ENCODE measurements at regions not wholly inside any gene's neighbourhood (a gene's known extent, or its start where the extent isn't known, plus 50 kb on each side); places are given as distances from the start of the nearest gene placed in this dataset.

DNA sequence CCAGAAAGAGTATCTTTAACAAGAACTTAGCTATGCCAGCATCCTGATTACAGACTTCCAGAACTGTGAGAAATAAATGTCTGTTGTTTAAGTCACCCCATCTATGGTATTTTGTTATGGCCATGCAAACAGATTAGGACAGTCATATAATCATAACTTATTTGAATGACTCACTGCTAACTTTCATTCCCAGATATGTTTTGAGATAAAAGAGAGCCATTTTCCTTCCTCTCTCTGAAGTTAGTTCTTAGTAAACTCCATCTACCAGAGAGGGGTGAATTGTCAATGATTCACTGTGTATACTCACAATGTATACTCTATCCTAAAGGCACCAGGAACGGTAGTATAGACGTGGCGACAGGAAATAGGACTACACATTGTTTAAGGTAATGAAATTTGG, 179.4 kb upstream of the DPH6 start:
- DNase-seq (ENCODE audit: low read depth in 2 of 2), result peak in 1 of 2 experiments; percentile 31

DNA sequence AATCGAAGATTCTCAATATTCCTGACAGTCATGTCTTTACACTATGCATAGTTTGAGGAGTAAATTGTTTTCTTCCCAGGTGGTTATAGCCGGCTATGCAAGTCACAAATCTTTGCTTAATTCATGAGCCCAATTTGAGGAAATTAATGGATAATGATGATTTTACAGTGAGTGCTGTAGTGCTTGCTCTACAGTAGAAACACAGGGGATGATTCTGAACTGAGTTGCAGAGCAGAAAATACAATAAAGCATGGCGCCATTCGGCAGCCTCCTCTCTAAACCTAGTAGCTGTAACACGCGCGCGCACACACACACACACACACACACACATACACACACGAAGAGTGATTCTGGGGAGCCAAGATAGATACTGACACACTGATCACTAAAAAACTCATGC, 181.7 kb upstream of the DPH6 start:
- no peak for DNase-seq (ENCODE audit: low read depth in 2 of 2)

DNA sequence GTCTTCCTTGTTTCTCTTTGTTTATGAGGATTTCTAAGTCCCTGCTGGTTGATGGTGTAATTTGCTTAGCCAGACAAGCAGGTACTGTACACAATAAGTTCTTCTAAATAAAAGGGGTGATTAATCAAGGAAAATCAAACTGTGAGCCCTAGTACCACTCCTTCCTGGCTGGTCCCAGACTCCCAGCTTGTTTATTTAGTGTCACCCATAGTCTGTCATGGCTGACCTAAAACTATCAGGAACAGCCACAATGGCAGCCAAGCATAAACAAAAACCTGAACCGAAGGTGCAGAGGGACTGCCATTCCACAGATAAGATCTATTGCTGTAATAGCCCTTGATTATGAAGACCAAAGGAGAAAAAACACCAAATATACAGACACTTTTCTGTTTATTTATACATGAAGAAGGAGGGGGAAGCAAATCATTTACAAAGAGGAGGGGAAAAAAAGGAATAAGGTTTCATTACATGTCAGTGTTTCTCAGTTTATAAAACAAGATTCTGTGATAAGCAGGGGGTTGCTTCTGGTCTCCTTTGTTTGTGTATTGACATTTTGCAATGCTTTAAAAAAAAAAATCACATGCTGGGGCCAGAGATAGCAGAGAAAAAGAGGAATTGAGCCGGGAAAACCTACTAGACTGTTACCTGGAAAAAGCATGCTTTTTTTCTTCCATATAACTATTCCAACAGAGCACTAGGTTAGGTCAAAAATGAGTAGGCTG, 182.4 kb upstream of the DPH6 start:
- DNase-seq (ENCODE audit: low read depth in 2 of 2), result no peak

DNA sequence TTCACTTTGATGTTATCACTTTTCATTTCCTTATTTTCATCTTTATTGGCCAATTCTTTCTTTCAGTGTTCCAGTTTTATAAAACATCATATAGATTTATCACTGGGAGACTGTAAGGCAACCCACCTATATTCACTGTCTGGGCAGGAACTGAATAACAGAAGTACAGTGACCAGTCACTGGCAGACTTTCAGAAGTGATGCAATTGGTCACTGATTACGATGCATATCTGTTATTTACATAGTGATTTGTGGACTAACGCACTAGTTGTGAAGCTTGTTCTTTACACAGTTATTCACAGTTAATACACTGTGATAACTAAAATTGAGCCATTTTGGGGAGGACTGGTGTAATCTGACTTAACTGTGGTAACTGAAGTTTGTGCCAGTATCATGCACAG, 190.2 kb upstream of the DPH6 start:
- DNase-seq (ENCODE audit: low read depth in 2 of 2), result no peak

DNA sequence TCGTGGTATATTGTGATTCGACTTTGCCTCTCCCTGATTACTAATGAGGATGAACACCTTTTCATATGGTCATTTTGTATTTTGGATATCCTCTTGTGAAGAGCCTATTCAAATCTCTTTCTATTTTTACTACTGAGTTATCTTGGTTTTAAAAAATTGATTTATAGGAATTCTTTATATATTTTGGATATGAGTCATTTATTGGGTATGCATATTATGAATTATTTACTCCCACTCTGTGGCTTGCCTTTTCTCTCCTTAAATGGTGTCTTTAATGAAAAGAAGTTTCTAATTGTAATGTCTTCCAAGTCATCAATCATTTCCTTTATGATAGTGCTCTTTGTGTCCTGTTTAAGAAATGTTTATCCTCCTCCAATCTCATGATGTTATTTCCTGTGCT, 191.5 kb upstream of the DPH6 start:
- peak; percentile 57 to 62 for DNase-seq (ENCODE audit: low read depth in 2 of 2)

DNA sequence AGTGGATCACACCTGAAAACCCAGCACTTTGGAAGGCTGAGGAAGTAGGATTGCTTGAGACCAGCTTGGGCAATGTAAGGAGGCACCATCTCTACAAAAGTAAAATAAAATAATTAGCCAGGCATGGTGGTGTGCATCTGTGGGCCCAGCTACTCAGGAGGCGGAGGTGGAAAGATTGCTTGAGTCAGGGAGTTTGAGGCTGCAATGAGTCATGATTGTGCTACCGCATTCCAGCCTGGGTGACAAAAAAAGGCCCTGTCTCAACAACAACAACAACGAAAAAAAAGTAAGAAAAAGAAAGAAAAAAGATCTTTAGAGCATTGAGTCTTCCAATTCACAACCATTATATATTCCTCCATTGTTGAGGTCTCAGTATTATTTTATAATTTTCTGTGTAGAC, 192.4 kb upstream of the DPH6 start:
- DNase-seq (ENCODE audit: low read depth in 2 of 2), result no peak

DNA sequence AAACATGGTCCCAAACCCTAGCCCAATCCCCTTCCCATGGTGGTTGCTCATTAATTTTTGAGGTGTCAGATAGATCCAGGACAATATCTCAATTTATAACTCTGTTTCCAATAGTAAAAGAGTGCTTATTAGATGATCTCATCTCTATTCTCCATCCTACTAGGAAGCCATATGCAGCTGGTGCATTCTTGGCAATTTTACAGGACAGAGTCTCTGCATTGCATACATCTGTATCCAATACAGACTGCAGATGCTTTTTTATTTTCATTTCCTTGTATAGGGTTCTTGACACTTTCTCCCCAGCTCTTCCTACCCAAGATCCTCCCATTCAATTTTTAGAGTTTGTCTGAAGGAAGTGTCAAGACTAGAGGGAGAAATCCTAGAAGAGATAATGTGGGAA, 194.8 kb upstream of the DPH6 start:
- peak; percentile 91 for DNase-seq (ENCODE audit: low read depth in 2 of 2)

DNA sequence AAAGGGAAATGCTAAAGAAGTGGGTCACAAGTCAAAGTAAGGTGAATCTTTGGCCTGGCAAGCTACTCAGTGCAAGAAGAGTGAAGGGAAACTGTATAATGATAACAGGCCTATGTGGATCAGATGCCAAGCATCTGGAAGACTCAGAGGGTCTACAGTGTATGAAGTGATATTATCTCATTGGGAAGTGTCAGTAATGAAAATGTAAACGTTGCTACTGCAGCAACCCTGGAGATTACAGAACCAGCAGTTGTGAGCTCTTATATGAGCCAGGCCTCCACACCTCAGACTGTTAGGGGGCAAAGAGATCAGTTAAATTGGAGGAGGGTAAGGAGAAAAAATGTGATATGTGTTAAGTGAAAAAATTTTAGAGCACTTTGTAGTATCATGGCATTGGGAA, 195.4 kb upstream of the DPH6 start:
- no peak for DNase-seq (ENCODE audit: low read depth in 2 of 2)

DNA sequence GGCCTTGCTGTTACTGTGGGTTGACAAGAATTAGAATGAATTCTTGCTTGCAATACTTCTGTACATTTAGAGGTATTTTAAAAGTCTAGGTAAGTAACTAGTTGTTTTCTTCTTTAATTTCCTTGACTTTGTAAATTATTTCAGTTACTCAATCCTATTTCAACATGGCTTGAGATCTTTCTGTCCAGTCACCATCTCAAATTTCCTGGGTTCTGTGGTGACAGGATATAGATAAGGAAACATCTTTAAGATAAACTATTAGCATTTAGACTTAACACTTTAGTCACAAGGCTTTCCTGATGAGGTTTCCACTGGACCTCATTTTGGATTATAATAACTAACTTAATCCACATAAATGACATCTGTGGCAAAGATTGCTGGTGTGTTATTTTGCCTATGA, 195.9 kb upstream of the DPH6 start:
- no peak for DNase-seq (ENCODE audit: low read depth in 2 of 2)

DNA sequence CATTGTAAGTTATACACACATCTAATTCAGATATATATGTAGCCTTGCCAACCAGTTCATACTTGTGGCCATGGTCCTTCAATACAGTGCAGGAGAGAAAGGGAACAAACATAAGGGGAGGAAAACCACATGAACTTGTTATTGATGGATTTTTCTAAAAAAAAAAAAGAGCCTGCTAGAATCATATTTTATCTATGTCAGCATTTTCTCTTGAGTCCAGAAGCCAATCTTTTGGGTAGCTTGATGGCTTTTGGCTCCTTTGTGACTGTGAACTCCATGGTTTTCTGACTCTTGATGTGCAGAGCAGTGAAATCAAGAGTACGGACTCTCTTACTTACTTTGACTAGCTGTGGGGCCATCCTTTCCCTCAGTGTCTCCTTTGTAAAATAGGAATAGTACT, 197.4 kb upstream of the DPH6 start:
- DNase-seq (ENCODE audit: low read depth in 2 of 2), result no peak

DNA sequence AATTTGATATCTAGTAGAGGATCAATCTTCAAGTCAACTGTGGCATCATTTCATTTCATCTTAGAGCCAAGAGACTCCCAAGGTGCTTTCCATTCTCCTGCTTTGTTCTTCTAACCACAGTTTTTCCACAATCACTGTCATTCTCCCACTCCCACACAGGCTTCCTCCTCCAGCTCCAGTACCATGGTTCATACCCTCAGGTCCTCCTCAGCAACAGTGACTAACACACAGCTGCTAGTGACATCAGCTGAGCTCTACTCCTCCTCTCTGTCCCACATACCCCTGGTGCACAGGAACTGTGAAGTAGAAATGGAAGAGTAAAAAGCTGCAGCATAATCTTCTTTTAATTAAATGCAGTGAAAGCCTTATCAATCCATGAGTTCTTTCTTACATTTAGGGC, 200.2 kb upstream of the DPH6 start:
- no peak for DNase-seq (ENCODE audit: low read depth in 2 of 2)

DNA sequence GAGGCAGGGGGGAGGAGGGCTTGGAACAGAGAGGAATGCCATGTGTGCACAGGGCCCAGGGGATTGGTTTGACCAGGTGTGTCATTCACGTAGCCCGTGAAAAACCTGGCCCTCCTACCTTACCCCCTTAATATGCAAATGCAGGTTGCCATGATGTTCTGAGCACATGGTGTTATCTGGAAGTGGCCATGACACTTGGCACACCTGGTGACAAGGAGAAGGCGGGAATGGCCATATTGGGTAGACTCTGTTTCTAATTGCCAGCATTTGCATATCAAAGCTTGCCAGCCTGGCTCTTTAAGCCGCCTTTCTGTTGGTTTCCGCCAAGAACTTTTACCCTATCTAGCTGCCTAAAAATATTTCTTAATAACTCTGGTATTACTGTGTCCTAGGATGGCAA, 202.1 kb upstream of the DPH6 start:
- no peak for DNase-seq (ENCODE audit: low read depth in 2 of 2)

DNA sequence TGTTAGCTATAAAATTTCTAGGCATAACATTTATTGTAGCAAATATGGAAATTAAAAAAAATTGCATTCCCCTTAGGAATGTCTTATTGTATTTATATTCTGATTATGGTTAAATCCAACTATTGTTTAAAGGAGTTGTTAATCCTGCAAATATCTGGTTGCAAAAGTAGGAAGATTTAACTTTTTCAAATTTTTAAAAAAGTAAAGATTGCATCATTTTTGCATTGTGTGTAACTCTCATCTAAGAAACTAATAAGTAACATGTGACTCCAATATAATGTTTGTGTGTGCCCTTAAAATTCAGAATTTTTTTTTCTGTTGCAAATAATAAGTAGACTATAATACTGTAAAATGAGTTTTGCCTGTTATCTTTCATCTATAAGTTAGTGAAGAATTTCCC, 204.1 kb upstream of the DPH6 start:
- DNase-seq (ENCODE audit: low read depth in 2 of 2), result no peak

DNA sequence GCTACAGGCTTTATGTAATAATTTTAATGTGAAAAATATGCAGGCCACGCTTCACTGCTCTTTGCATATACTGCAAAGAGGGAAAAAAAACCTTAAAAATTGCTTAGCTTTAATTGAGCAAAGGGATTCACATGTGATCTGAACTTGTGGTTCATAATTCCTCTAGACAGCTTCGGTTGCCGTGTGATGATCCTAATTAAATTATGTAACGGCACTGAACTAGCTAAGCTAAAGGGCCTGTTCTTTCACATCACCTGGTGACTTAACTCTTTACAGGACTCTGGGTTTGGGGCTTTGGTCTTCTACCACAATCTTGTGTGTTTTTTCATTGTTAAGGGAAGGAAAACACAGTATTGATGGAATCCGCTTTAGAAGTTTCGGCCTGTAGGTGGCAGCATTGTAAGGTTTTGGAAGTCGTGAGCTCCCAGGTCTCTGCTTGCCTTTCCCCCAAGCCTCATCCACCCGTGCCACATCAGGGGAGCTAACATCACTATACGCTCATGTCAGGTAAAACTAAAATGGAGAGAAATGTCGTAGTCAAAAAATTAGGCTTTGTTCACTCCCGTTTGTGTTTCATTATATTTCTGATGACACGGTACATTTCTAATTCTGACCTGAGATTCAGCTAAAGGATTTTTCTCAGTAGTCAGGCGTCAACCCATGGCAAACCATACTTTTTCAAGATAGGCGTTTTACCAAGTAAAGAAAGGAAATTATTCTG, 205.6 kb upstream of the DPH6 start:
- DNase-seq (ENCODE audit: low read depth in 2 of 2), result peak; percentile 71 to 73

DNA sequence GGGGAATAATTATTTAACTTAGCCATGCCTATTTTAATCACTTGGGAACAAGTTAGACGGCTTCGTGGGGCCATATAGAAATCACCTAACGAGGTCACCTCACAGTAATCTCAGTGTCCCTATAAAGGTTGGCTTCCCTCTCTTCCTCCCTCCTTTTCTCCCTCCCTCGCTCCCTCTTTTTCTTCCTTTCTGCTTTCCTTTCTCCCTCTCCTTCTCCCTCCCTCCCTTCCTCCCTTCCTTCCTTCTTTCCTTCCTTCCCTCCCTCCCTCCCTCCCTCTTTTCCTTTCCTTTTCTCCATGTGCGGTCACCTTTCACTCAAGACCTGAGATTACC, 206.1 kb upstream of the DPH6 start:
- no peak for DNase-seq (ENCODE audit: low read depth in 2 of 2)

DNA sequence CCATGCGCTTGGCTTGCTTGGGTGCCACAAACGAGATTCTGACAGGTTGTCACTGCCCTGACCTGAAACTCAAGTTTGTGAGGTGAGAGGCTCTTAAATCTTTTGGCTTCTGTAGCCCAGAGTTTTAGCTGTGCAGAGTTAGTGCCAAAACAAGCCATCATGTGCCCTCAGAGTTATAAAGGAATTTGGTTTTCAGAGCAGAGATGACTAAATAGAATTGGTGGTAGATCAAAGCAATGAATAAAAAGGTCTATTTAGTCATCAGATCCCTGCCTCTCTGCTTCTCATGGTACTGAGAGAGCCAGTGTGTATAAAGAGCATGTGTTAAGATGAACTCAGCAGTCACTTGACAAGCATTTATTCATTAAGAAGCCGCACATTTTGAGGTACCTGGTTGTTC, 207.5 kb upstream of the DPH6 start:
- DNase-seq (ENCODE audit: low read depth in 2 of 2), result peak in 1 of 2 experiments; percentile 13

DNA sequence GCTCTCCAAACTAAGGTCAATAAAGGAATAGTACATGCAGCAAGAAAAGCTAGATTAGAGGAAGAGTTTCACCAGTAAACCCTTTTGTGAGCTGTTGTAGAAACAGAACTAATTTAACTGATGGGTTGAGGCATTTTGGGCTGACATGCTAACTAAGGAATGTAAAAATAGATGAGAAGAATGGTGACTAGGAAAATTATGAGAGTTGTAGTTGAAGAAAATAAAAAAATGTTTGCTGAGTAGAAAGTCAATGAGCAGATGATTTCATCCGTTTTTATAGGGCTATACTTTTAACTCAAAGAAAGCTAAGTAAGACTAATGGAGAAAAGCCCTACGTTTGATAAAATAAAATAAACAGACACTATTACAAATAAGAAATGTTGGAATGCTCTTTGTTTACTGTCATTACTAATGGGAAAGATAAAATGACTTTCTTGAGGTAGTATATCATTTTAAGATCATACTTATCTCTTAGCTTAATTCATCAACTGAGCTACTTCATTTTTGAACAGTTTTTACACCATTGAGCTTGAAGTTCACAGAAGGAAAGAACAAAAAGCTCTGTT, 209.4 kb upstream of the DPH6 start:
- DNase-seq (ENCODE audit: low read depth in 2 of 2), result no peak

DNA sequence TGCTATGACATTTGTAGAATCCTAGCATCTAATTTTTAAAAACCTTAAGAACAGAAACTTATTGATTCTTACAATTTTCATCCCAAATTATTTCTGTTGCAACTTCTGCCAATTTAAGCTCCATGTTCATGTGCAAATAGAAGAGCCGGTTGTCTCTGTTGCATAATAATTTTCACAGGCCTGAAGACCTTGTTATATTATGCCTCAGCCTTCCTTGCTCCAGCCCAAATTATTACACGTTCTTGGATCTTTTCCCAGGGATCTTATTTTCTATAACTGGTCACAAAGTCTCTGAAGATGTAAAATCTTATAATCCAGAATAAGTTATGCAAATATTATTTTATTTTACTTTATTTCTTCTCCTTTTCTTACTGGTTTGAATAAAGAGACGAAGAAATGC, 210.7 kb upstream of the DPH6 start:
- DNase-seq (ENCODE audit: low read depth in 2 of 2), result no peak

DNA sequence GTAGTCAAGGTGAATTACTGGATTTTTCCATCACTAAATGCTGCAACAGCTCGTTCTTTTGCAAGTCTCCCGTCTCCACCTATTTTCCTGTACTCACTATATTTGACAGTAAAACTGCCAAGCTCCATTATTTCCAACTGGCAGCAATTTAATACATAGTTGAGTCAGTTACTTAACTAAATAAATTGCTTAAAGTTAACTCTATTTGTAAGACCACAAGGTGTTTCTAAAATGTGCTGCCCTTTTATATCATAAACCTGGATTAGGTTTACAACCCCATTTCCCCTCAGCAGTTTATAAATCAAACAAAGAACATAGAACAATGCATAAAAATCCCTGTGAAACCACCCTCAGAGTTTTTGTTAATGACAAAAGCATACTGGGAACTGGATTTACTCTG, 211.4 kb upstream of the DPH6 start:
- no peak for DNase-seq (ENCODE audit: low read depth in 2 of 2)

DNA sequence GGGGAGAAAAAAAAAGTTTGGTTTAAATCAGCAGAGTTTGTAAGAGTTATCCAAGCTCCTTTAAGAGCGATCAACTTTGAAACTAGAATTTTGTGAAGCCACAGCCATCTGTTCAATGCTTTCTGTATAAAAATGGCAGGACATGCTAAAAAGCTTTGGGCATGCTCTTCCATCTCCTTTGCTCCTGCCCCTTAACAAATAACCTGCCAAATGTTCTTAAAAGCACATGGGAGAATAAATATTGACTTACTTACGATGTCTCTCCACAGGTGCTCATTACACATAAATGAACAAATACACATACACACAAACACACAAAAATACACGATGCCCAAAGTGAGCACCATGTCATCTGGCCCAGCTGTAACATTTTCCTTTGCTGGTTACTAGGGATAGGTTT, 211.8 kb upstream of the DPH6 start:
- no peak for DNase-seq (ENCODE audit: low read depth in 2 of 2)

DNA sequence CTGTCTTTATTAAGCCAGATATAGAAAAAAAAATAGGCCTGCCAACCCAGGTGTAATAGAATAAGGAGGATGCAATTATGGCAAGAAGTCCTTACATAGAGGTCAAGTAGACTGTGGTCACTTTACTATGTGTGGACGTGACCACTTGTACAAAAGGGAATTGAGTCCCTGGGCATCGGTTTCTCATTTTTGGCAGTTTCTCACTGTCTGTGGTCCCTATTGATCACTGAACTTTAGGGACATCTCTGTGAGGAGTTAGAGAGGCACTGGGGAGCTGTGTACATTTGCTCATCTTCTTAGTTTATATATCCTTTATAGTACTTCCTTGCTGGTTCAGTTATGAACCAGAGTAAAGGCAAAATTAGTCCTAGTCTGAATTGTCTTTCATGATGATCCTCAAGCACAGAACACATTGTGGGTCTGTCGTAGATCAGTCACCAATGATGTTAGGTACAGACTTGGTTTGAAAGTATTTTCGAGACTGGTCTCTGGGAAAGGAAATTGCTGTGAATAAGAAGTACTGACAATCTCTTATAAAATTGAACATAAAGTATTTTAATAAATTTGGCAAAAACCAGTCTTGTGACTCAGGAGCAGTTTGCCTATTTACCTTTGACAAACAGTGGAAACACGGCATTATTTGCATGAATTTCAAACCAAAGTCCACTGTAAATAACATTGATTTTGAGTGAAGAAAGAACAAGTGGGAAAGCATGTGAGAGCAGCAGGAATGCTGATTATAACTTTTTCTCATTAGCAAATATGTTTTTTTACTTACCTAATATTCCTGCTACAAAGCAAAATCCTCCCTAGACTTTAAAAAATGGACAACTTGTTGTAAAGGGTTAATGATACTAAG, 218.9 kb upstream of the DPH6 start:
- DNase-seq (ENCODE audit: low read depth in 2 of 2), result no peak

DNA sequence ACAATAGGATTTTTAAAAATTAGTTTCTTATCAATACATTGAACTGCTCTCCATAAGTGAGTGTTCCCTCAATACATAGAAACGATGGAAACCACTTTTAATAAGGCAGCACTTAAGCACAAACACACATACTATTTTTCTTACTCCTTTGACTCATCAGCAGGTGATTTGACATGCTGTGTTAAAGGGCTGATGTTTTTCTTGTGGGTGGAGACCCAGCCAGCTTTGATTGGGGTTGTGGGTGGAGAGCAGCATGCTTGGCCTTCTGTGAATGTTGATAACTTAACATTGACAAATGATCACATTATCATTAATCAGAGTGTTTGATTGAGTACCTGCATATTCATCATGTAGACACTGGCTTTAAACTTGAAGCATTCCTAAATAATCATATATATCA, 223.0 kb upstream of the DPH6 start:
- DNase-seq (ENCODE audit: low read depth in 2 of 2), result no peak

DNA sequence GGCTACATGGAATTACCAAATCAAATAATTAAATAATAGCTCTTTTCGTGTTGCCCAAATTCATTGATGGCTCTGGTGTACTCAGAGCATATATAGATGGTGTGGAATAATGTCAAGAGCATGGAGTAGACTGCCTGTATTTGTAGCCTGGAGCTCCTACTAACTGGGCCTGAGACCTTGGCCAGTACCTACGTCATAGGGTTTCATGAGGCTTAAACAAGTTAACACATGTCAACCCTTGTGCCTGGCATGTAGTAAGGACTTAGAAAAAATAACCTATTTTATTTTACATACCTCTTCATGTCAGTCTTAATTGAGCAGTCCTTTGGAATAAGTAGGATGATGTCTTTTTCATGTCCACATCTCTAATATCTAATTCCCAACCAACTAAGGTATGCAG, 223.7 kb upstream of the DPH6 start:
- DNase-seq (ENCODE audit: low read depth in 2 of 2), result no peak

All from fibroblast of skin of left quadriceps (primary cell).